CD14-positive monocyte (primary cell): ENCODE measurements at regions not wholly inside any gene's neighbourhood (a gene's known extent, or its start where the extent isn't known, plus 50 kb on each side); places are given as distances from the start of the nearest gene placed in this dataset.

ENCODE experiments used
- DNase-seq, 3 donors: peaks; one replicate each; pipeline ENCODE4 v3.0.0-alpha.2; 2011 to 2022
- H2AFZ ChIP-seq: 2 replicates; pipeline ENCODE4 v1.6.0; 2012; ENCODE audit warnings: mild to moderate bottlenecking, low read depth, low read length, inconsistent platforms; ENCODE audit not compliant: insufficient read depth, poor library complexity, severe bottlenecking
- H3K27ac ChIP-seq, 2 donors: 1 replicate in 1 of 2; 2 replicates in 1 of 2; pipeline ENCODE4 v1.5.1; 2012 to 2013; ENCODE audit warnings: low read length in 2 of 2, control low read depth in 1 of 2, inconsistent platforms in 1 of 2, low read depth in 1 of 2, mild to moderate bottlenecking in 1 of 2
- H3K27me3 ChIP-seq, 2 donors: one replicate each; pipeline versions ENCODE4 v1.6.0 to v1.6.1; 2011 to 2013; ENCODE audit warnings: low read length in 2 of 2; ENCODE audit not compliant: control insufficient read depth in 2 of 2, insufficient read depth in 2 of 2
- H3K36me3 ChIP-seq, 2 donors: replicated peaks in 1 of 2; 1 replicate in 1 of 2; 2 replicates in 1 of 2; pipeline versions ENCODE4 v1.5.1 to v1.6.1; 2012 to 2013; ENCODE audit warnings: low read length in 2 of 2, control low read depth in 1 of 2, inconsistent platforms in 1 of 2, mild to moderate bottlenecking in 1 of 2; ENCODE audit not compliant: insufficient read depth in 2 of 2, control insufficient read depth in 1 of 2
- H3K4me1 ChIP-seq, 2 donors: 1 replicate in 1 of 2; 2 replicates in 1 of 2; pipeline versions ENCODE4 v1.5.1 to v1.6.1; 2012 to 2013; ENCODE audit warnings: low read length in 2 of 2, control low read depth in 1 of 2, inconsistent platforms in 1 of 2, mild to moderate bottlenecking in 1 of 2, moderate library complexity in 1 of 2; ENCODE audit not compliant: insufficient read depth in 2 of 2, control insufficient read depth in 1 of 2
- H3K4me2 ChIP-seq: replicated peaks from 2 replicates; pipeline ENCODE3; 2012; ENCODE audit warnings: low read length, moderate library complexity, mild to moderate bottlenecking; ENCODE audit not compliant: poor library complexity, severe bottlenecking; ENCODE audit errors: extremely low read depth
- H3K4me3 ChIP-seq, 3 experiments: fragments of 200-600 bp in 1 of 3; sonication (generic) in 1 of 3; replicated peaks in 1 of 3; 1 replicate in 2 of 3; 2 replicates in 1 of 3; pipeline ENCODE4 v1.5.1; 2011 to 2013; ENCODE audit warnings: low read length in 3 of 3, mild to moderate bottlenecking in 3 of 3, control low read depth in 2 of 3, low read depth in 2 of 3, inconsistent platforms in 1 of 3, moderate library complexity in 1 of 3
- H3K79me2 ChIP-seq: 2 replicates; pipeline ENCODE4 v1.6.0; 2012; ENCODE audit warnings: mild to moderate bottlenecking, control low read depth, inconsistent platforms, low read length, moderate library complexity; ENCODE audit not compliant: insufficient read depth
- H3K9ac ChIP-seq: 2 replicates; pipeline ENCODE4 v1.6.0; 2017; ENCODE audit warnings: low read length, mild to moderate bottlenecking; ENCODE audit not compliant: insufficient read depth, poor library complexity, severe bottlenecking
- H3K9me3 ChIP-seq, 2 donors: replicated peaks in 1 of 2; 1 replicate in 1 of 2; 2 replicates in 1 of 2; pipeline versions ENCODE4 v1.5.1 to v1.6.1; 2012 to 2013; ENCODE audit warnings: low read length in 2 of 2, control low read depth in 1 of 2; ENCODE audit not compliant: control insufficient read depth in 1 of 2, insufficient read depth in 1 of 2
- H4K20me1 ChIP-seq: 2 replicates; pipeline ENCODE4 v1.6.0; 2012; ENCODE audit warnings: mild to moderate bottlenecking, low read length, control low read depth, moderate library complexity; ENCODE audit not compliant: insufficient read depth
- H3K27ac Mint-ChIP-seq, 7 donors: one replicate each; pipeline ENCODE4 v1.8.0; 2020; ENCODE audit warnings: mild to moderate bottlenecking in 7 of 7, mixed read lengths in 7 of 7, moderate library complexity in 6 of 7, inconsistent platforms in 2 of 7
- H3K27me3 Mint-ChIP-seq, 3 donors: one replicate each; pipeline ENCODE4 v1.8.0; 2021 to 2022; ENCODE audit warnings: low read depth in 3 of 3, mild to moderate bottlenecking in 3 of 3, mixed read lengths in 3 of 3, moderate library complexity in 3 of 3, inconsistent platforms in 1 of 3
- H3K36me3 Mint-ChIP-seq, 2 donors: one replicate each; pipeline ENCODE4 v1.8.0; 2020; ENCODE audit warnings: mixed read lengths in 2 of 2, inconsistent platforms in 1 of 2, mild to moderate bottlenecking in 1 of 2
- H3K4me1 Mint-ChIP-seq: one replicate; pipeline ENCODE4 v1.8.0; 2020; ENCODE audit warnings: mild to moderate bottlenecking, mixed read lengths
- H3K4me3 Mint-ChIP-seq, 2 donors: one replicate each; pipeline ENCODE4 v1.8.0; 2020; ENCODE audit warnings: mild to moderate bottlenecking in 2 of 2, mixed read lengths in 2 of 2, moderate library complexity in 1 of 2
- H3K9me3 Mint-ChIP-seq, 7 donors: one replicate each; pipeline ENCODE4 v1.8.0; 2020 to 2022; ENCODE audit warnings: mixed read lengths in 7 of 7, mild to moderate bottlenecking in 6 of 7, moderate library complexity in 6 of 7, inconsistent platforms in 2 of 7
- CTCF ChIP-seq: fragments of 200-600 bp; IDR thresholded peaks from one replicate; pipeline ENCODE4 v1.8.0; 2022; ENCODE audit warnings: antibody characterized with exemption, mild to moderate bottlenecking
- WGBS: methylation state at CpG from one replicate; pipeline ENCODE4 v1.1.5; 2013; ENCODE audit warnings: missing lambda C conversion rate; ENCODE audit not compliant: insufficient coverage; 5-methylcytosine and 5-hydroxymethylcytosine counted together
- intact Hi-C, 2 donors: fragments of 100-400 bp; cut with micrococcal nuclease; formaldehyde crosslinking; loops; one replicate each; pipeline versions ENCODE4 v1.15.0 to v1.15.1; 2023

- Mint-ChIP-seq H3K4me3 (no peak overlapping the region), H3K9me3 (peaks cover 0 to 2% (median 0%) of the 10 kb centered on the region in 7 donors), H3K27me3 (peaks cover 0 to 6% (median 3%) of the 10 kb centered on the region in 3 donors), H3K4me1 (no peaks in the 10 kb centered on the region), H3K36me3 (no peaks in the 10 kb centered on the region), H3K27ac (no peak overlapping the region)
- Histone ChIP-seq H3K36me3 (no peaks in the 10 kb centered on the region), H3K4me3 (no peak overlapping the region), H4K20me1 (no peaks in the 10 kb centered on the region), H2AFZ (no peak overlapping the region), H3K9ac (no peak overlapping the region), H3K4me1 (no peaks in the 10 kb centered on the region), H3K27ac (no peak overlapping the region), H3K27me3 (no peaks in the 10 kb centered on the region), H3K9me3 (no peaks in the 10 kb centered on the region), H3K4me2 (no peak overlapping the region), H3K79me2 (no peaks in the 10 kb centered on the region)
- WGBS, result 91% methylated on average over 6 of the region's 6 CpGs
- DNase-seq, result no peak
- intact Hi-C loops, result no loop called here
- no peak for TF ChIP-seq CTCF
These were observed 531.7 kb downstream of the TBC1D22A start for GRCh38 chr22:47294222-47294532.

GRCh38 chr22:47293368-47294221, 531.1 kb downstream of the TBC1D22A start:
- Mint-ChIP-seq H3K9me3 (peaks cover 0 to 2% (median 0%) of the 10 kb centered on the region in 7 donors), H3K27ac (no peak overlapping the region), H3K36me3 (no peaks in the 10 kb centered on the region), H3K4me3 (no peak overlapping the region), H3K4me1 (no peaks in the 10 kb centered on the region), H3K27me3 (peaks cover 0 to 6% (median 3%) of the 10 kb centered on the region in 3 donors)
- Histone ChIP-seq H3K79me2 (no peaks in the 10 kb centered on the region), H2AFZ (no peak overlapping the region), H3K36me3 (no peaks in the 10 kb centered on the region), H3K9me3 (no peaks in the 10 kb centered on the region), H3K27ac (no peak overlapping the region), H3K4me2 (no peak overlapping the region), H3K27me3 (no peaks in the 10 kb centered on the region), H3K4me1 (no peaks in the 10 kb centered on the region), H3K4me3 (no peak overlapping the region), H4K20me1 (no peaks in the 10 kb centered on the region), H3K9ac (no peak overlapping the region)
- WGBS, result 86% methylated on average over 15 of the region's 18 CpGs
- no peak for DNase-seq
- intact Hi-C loops, result no loop called here
- TF ChIP-seq CTCF, result no peak
